Mammary epithelial cell (primary cell): ENCODE measurements at regions not wholly inside any gene's neighbourhood (a gene's known extent, or its start where the extent isn't known, plus 50 kb on each side); places are given as distances from the start of the nearest gene placed in this dataset.

Experiments used
- EZH2 ChIP-seq: IDR thresholded peaks from 2 replicates; pipeline ENCODE4 v1.6.1; 2012; ENCODE audit warnings: low read length, inconsistent platforms, borderline replicate concordance
- TF ChIP-seq, protein P1 (sequence below), 2 donors: IDR thresholded peaks in 1 of 2; conservative IDR thresholded peaks in 1 of 2; 2 replicates each; pipeline ENCODE4 v1.5.1; 2011 to 2012; ENCODE audit warnings: inconsistent platforms in 2 of 2, low read length in 2 of 2, mild to moderate bottlenecking in 2 of 2, control low read depth in 1 of 2, low read depth in 1 of 2; ENCODE audit not compliant: insufficient read depth in 1 of 2; ENCODE audit errors: extremely low read depth in 1 of 2

DNA sequence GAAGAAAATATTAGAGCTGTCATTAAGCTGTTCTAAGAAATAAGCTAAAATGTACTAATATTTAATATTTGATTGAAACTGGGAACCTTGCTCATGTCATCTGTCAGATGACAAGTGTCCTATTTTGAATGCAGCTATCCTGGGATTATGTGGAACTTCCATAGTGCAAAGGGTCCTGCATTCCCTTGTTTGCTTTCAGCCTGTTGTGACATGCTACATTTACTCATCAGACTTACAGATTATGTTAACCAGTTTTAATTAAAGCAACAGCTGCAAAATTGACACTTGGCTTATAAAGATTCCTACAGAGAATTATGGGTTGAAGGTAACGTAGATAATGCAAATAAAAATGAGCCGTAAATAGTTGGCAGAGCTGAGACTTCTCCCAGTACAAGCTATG lies 458.4 kb upstream of the RGS6 start:
- TF ChIP-seq, protein P1, sequence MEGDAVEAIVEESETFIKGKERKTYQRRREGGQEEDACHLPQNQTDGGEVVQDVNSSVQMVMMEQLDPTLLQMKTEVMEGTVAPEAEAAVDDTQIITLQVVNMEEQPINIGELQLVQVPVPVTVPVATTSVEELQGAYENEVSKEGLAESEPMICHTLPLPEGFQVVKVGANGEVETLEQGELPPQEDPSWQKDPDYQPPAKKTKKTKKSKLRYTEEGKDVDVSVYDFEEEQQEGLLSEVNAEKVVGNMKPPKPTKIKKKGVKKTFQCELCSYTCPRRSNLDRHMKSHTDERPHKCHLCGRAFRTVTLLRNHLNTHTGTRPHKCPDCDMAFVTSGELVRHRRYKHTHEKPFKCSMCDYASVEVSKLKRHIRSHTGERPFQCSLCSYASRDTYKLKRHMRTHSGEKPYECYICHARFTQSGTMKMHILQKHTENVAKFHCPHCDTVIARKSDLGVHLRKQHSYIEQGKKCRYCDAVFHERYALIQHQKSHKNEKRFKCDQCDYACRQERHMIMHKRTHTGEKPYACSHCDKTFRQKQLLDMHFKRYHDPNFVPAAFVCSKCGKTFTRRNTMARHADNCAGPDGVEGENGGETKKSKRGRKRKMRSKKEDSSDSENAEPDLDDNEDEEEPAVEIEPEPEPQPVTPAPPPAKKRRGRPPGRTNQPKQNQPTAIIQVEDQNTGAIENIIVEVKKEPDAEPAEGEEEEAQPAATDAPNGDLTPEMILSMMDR (conservative IDR thresholded peaks at IDR 0.05 in 1 of 2, IDR thresholded peaks at IDR 0.05 in 1 of 2; ENCODE audit: extremely low read depth in 1 of 2, insufficient read depth in 1 of 2, low read depth in 1 of 2, low read length in 2 of 2) = no peak
- TF ChIP-seq EZH2 = no peak
